ENCODE measurements at regions not wholly inside any gene's neighbourhood (a gene's known extent, or its start where the extent isn't known, plus 50 kb on each side); places are given as distances from the start of the nearest gene placed in this dataset.
A peak's percentile ranks its signal among the peaks of the same experiment; 100 is the strongest.

GRCh38 chr6:82017288-82017687 lies 230.3 kb downstream of the IBTK start:
- DNase-seq, result peak; percentile 80 to 92
- Histone ChIP-seq H2AK5ac (ENCODE audit: low read length) (no peak overlapping the region), H2AFZ (ENCODE audit: insufficient read depth, low read length, poor library complexity) (no peak overlapping the region)

GRCh38 chr6:82015526-82015925 lies 232.0 kb downstream of the IBTK start:
- H3K18ac ChIP-seq (ENCODE audit: low read length), result no peak overlapping the region
- no peak overlapping the region for H3K4me2 ChIP-seq (ENCODE audit: low read length)
- H3K4ac ChIP-seq (ENCODE audit: low read depth, low read length), result no peak overlapping the region
- H3K36me3 ChIP-seq (ENCODE audit: control insufficient read depth in 1 of 2, insufficient read depth in 2 of 2, low read length in 2 of 2), result no peaks in the 10 kb centered on the region
- no peak overlapping the region for H4K12ac ChIP-seq (ENCODE audit: low read depth, low read length)
- no peak overlapping the region for H2AFZ ChIP-seq (ENCODE audit: insufficient read depth, low read length, poor library complexity)
- H2BK5ac ChIP-seq (ENCODE audit: low read depth, low read length, poor library complexity), result no peak overlapping the region
- DNase-seq, result no peak
- H3K4me3 ChIP-seq (ENCODE audit: low read depth, low read length), result no peak overlapping the region
- H3K27ac ChIP-seq (ENCODE audit: low read depth, low read length), result no peak overlapping the region
- H2BK12ac ChIP-seq (ENCODE audit: low read length), result no peak overlapping the region
- peaks cover 0 to 4% of the 10 kb centered on the region in 2 experiments for H3K4me1 ChIP-seq (ENCODE audit: control insufficient read depth in 1 of 2, insufficient read depth in 2 of 2, low read length in 2 of 2)
- no peak overlapping the region for H2AK5ac ChIP-seq (ENCODE audit: low read length)
- H3K9ac ChIP-seq (ENCODE audit: low read length), result no peak overlapping the region
- H3K79me1 ChIP-seq (ENCODE audit: low read length), result no peaks in the 10 kb centered on the region
- no peak overlapping the region for H3K14ac ChIP-seq (ENCODE audit: low read length)
- no peak overlapping the region for H3K23ac ChIP-seq (ENCODE audit: low read length)
- H3K27me3 ChIP-seq (ENCODE audit: insufficient read depth, low read length), result no peaks in the 10 kb centered on the region
- WGBS (ENCODE audit: extremely low coverage, insufficient coverage, insufficient read length), result no CpG with 5 or more reads among the region's 2 CpGs
- no peak overlapping the region for H2BK120ac ChIP-seq (ENCODE audit: insufficient read depth, low read length, poor library complexity)
- no peak overlapping the region for H4K91ac ChIP-seq (ENCODE audit: low read depth, low read length)
- no peaks in the 10 kb centered on the region for H3K79me2 ChIP-seq (ENCODE audit: control insufficient read depth, insufficient read depth, low read length, poor library complexity)
- H4K8ac ChIP-seq (ENCODE audit: low read depth, low read length), result no peak overlapping the region
- H3K9me3 ChIP-seq (ENCODE audit: insufficient read depth, low read depth, low read length), result no peaks in the 10 kb centered on the region

More at GRCh38 chr6:82017288-82017687, 230.3 kb downstream of the IBTK start:
- H3K23ac ChIP-seq (ENCODE audit: low read length), result no peak overlapping the region
- H4K12ac ChIP-seq (ENCODE audit: low read depth, low read length), result no peak overlapping the region
- H3K4me3 ChIP-seq (ENCODE audit: low read depth, low read length), result no peak overlapping the region
- no peak overlapping the region for H3K27ac ChIP-seq (ENCODE audit: low read depth, low read length)
- no peaks in the 10 kb centered on the region for H3K27me3 ChIP-seq (ENCODE audit: insufficient read depth, low read length)
- H3K9me3 ChIP-seq (ENCODE audit: insufficient read depth, low read depth, low read length), result no peaks in the 10 kb centered on the region
- H3K18ac ChIP-seq (ENCODE audit: low read length), result no peak overlapping the region
- H4K8ac ChIP-seq (ENCODE audit: low read depth, low read length), result no peak overlapping the region
- H3K79me2 ChIP-seq (ENCODE audit: control insufficient read depth, insufficient read depth, low read length, poor library complexity), result no peaks in the 10 kb centered on the region
- no peak overlapping the region for H3K4ac ChIP-seq (ENCODE audit: low read depth, low read length)
- H2BK5ac ChIP-seq (ENCODE audit: low read depth, low read length, poor library complexity), result no peak overlapping the region
- H3K4me1 ChIP-seq (ENCODE audit: control insufficient read depth in 1 of 2, insufficient read depth in 2 of 2, low read length in 2 of 2), result peaks cover under 1 to 4% of the 10 kb centered on the region in 2 experiments
- H3K36me3 ChIP-seq (ENCODE audit: control insufficient read depth in 1 of 2, insufficient read depth in 2 of 2, low read length in 2 of 2), result no peaks in the 10 kb centered on the region
- H2BK12ac ChIP-seq (ENCODE audit: low read length), result no peak overlapping the region
- H4K91ac ChIP-seq (ENCODE audit: low read depth, low read length), result no peak overlapping the region
- H3K9ac ChIP-seq (ENCODE audit: low read length), result no peak overlapping the region
- H3K79me1 ChIP-seq (ENCODE audit: low read length), result no peaks in the 10 kb centered on the region
- H3K4me2 ChIP-seq (ENCODE audit: low read length), result no peak overlapping the region
- H2BK120ac ChIP-seq (ENCODE audit: insufficient read depth, low read length, poor library complexity), result no peak overlapping the region
- H3K14ac ChIP-seq (ENCODE audit: low read length), result no peak overlapping the region

- Histone ChIP-seq H3K27ac (ENCODE audit: low read depth, low read length) (no peak overlapping the region), H2AK5ac (ENCODE audit: low read length) (no peak overlapping the region), H3K9me3 (ENCODE audit: insufficient read depth, low read depth, low read length) (no peaks in the 10 kb centered on the region), H3K9ac (ENCODE audit: low read length) (no peak overlapping the region), H3K4me3 (ENCODE audit: low read depth, low read length) (no peak overlapping the region), H3K79me2 (ENCODE audit: control insufficient read depth, insufficient read depth, low read length, poor library complexity) (no peaks in the 10 kb centered on the region), H3K4ac (ENCODE audit: low read depth, low read length) (no peak overlapping the region), H3K23ac (ENCODE audit: low read length) (no peak overlapping the region), H3K36me3 (ENCODE audit: control insufficient read depth in 1 of 2, insufficient read depth in 2 of 2, low read length in 2 of 2) (no peaks in the 10 kb centered on the region), H4K91ac (ENCODE audit: low read depth, low read length) (no peak overlapping the region), H3K4me1 (ENCODE audit: control insufficient read depth in 1 of 2, insufficient read depth in 2 of 2, low read length in 2 of 2) (peaks cover 0 to 4% of the 10 kb centered on the region in 2 experiments), H3K18ac (ENCODE audit: low read length) (no peak overlapping the region), H3K4me2 (ENCODE audit: low read length) (no peak overlapping the region), H2BK12ac (ENCODE audit: low read length) (no peak overlapping the region), H4K12ac (ENCODE audit: low read depth, low read length) (no peak overlapping the region), H2BK120ac (ENCODE audit: insufficient read depth, low read length, poor library complexity) (no peak overlapping the region), H4K8ac (ENCODE audit: low read depth, low read length) (no peak overlapping the region), H3K27me3 (ENCODE audit: insufficient read depth, low read length) (no peaks in the 10 kb centered on the region), H2BK5ac (ENCODE audit: low read depth, low read length, poor library complexity) (no peak overlapping the region), H3K14ac (ENCODE audit: low read length) (no peak overlapping the region), H2AFZ (ENCODE audit: insufficient read depth, low read length, poor library complexity) (no peak overlapping the region), H3K79me1 (ENCODE audit: low read length) (no peaks in the 10 kb centered on the region)
- WGBS (ENCODE audit: extremely low coverage, insufficient coverage, insufficient read length), result no CpG with 5 or more reads among the region's 2 CpGs
- no peak for DNase-seq
These were observed 232.5 kb downstream of the IBTK start for GRCh38 chr6:82015043-82015442.

GRCh38 chr6:82013561-82014530 lies 233.7 kb downstream of the IBTK start:
- Histone ChIP-seq H2BK12ac (ENCODE audit: low read length) (no peak overlapping the region), H3K79me1 (ENCODE audit: low read length) (no peaks in the 10 kb centered on the region), H3K4me1 (ENCODE audit: control insufficient read depth in 1 of 2, insufficient read depth in 2 of 2, low read length in 2 of 2) (peaks cover 0 to 4% of the 10 kb centered on the region in 2 experiments), H3K4me3 (ENCODE audit: low read depth, low read length) (no peak overlapping the region), H3K27me3 (ENCODE audit: insufficient read depth, low read length) (no peaks in the 10 kb centered on the region), H3K23ac (ENCODE audit: low read length) (no peak overlapping the region), H2BK120ac (ENCODE audit: insufficient read depth, low read length, poor library complexity) (no peak overlapping the region), H3K18ac (ENCODE audit: low read length) (no peak overlapping the region), H4K8ac (ENCODE audit: low read depth, low read length) (no peak overlapping the region), H3K4me2 (ENCODE audit: low read length) (no peak overlapping the region), H3K9me3 (ENCODE audit: insufficient read depth, low read depth, low read length) (no peaks in the 10 kb centered on the region), H2BK5ac (ENCODE audit: low read depth, low read length, poor library complexity) (no peak overlapping the region), H3K79me2 (ENCODE audit: control insufficient read depth, insufficient read depth, low read length, poor library complexity) (no peaks in the 10 kb centered on the region), H2AK5ac (ENCODE audit: low read length) (no peak overlapping the region), H3K27ac (ENCODE audit: low read depth, low read length) (no peak overlapping the region), H3K36me3 (ENCODE audit: control insufficient read depth in 1 of 2, insufficient read depth in 2 of 2, low read length in 2 of 2) (no peaks in the 10 kb centered on the region), H2AFZ (ENCODE audit: insufficient read depth, low read length, poor library complexity) (no peak overlapping the region), H4K91ac (ENCODE audit: low read depth, low read length) (no peak overlapping the region), H3K4ac (ENCODE audit: low read depth, low read length) (no peak overlapping the region), H4K12ac (ENCODE audit: low read depth, low read length) (no peak overlapping the region), H3K14ac (ENCODE audit: low read length) (no peak overlapping the region), H3K9ac (ENCODE audit: low read length) (no peak overlapping the region)
- no CpG with 5 or more reads among the region's 3 CpGs for WGBS (ENCODE audit: extremely low coverage, insufficient coverage, insufficient read length)
- DNase-seq, result peak; percentile 59 to 83

Measured in trophoblast cell (in vitro differentiated cells and primary cell).